GM19463 (cell line): ENCODE measurements at regions not wholly inside any gene's neighbourhood (a gene's known extent, or its start where the extent isn't known, plus 50 kb on each side); places are given as distances from the start of the nearest gene placed in this dataset.
"Not testable (repeated sequence)": the region's sequence is repeated elsewhere in the genome, so short reads cannot be mapped to it uniquely, and the experiment has no call there.

ENCODE experiments used
- ATAC-seq: cut with Tn5 transposase; IDR thresholded peaks from one replicate; pipeline ENCODE4 v1.9.1; 2021; ENCODE audit warnings: mild to moderate bottlenecking, moderate library complexity; ENCODE audit not compliant: unreplicated experiment

DNA sequence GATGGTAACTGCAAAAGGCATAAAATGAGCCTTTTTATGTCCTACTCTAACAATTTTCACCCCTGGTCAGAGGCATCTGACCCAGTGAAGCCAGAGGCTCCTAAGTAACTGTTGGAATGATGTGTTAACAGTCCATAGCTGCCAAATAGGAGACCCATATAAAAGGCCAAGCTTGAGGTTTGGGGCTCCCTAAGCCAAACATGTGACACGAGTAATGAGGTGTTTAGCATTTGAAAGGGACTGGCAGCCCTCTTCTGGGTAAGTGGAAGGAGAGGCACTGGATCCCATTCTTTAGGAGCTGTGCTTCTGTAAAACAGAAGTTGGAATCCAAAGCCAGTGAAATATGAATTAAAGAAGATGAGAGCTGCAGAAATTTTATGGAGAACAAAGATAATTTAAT, 100.6 kb upstream of the PNPLA4 start:
- ATAC-seq: no peak

DNA sequence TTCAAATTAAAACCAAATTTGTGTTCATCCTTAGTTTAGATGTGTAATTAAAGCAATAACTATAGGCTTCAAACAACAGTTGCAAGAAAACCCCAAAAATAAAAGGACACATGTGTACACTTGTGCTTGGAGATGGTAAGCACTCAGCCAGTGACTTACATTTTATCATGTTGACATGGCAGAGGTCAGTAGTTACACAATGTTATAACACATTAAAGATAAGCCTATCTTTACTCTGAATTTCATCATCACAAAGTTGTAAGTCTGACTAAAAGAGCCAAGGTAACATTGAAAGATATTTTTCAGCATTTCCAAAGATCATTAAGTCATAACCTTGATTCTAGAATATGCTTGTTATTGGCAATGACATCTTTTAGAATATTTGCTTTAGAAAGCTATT, 98.5 kb upstream of the PNPLA4 start:
- ATAC-seq: no peak

DNA sequence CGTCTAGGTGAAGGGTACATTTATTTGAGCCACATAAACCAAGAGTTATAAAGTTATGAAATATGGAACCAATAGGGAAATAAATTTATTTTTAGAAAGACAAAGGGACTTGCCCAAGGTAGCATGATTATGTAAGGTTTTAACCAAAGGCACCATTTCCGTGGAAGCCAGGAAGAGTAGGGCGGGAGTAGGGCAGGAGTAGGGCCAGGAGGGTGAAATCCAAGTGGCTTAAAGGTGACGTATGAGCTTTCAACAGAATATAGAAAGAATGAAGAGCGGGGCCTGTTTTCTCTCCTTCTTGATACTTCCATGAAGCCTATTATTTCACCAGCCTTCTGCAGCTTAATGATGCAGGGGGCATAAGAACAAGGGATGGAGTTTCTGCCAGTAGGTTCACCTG, 91.7 kb upstream of the PNPLA4 start:
- ATAC-seq: no peak

DNA sequence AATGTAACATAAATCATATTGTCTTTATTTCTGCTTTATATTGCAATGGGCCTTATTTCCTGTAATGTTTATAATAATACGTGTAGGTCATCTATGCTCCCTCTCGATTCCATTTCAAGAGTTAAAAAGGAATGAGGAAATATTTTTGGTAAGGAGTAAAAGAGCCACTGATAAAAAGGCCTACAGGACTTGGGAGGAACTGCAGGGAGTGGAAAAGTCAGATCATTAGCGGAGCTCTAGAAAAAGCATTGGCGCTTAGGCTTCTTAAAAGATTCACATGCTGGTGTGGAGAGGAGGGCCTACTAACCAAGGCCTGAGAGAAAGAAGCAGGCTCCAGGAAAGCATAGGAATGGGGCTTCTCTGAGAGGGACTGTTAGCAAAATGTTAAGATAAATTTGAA, 82.9 kb upstream of the PNPLA4 start:
- no peak for ATAC-seq

DNA sequence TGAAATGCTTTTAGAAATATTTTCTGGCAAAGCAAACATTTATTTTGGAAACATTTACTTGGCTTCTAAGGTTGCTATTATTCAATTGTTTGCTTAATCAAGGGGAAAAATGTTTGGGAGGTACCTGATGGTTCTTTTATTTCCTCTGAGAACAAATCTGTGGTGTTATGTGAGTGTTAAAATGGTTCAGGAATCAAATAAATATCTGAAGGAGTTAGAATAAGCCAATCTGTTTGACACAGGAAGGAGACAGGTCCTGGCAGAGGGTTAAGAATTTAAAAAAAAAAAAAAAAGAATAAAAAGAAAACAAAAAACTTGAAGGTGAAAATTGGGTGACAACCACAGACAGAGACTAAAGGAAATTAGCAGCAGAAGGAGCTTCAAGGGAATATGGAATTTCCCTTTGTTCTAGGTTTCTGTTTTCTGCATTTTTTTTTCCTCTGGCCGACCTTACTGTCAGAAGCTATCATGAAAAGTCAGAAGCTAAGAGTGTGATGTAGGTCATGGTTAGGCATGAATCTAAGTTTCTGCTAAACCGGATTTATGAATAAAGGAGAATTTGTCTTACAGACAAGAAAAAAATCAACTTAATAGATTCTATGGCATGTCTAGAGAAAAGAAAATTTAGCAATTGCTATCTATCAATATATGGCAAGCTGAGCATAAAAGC, 78.6 kb upstream of the PNPLA4 start:
- no peak for ATAC-seq

DNA sequence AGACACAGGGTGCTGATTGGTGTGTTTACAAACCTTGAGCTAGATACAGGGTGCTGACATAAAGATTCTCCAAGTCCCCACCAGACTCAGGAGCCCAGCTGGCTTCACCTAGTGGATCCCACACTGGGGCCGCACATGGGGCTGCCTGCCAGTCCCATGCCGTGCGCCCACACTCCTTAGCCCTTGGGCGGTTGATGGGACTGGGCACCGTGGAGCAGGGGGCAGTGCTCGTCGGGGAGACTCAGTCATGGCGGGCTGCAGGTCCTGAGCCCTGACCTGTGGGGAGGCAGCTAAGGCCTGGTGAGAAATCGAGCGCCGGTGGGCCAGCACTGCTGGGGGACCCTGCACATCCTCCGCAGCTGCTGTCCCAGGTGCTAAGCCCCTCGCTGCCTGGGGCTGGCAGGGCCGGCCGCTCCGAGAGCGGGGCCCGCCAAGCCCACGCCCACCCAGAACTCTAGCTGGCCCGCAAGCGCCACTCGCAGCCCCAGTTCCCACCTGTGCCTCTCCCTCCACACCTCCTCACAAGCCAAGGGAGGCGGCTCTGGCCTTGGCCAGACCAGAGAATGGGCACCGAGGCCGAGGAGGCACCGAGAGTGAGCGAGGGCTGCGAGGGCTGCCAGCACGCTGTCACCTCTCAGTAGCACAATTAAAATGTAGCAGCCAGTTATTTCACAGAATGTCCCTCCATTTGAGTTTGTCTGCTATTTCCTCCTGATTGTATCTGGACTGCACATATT, 76.1 kb upstream of the PNPLA4 start:
- no peak for ATAC-seq

DNA sequence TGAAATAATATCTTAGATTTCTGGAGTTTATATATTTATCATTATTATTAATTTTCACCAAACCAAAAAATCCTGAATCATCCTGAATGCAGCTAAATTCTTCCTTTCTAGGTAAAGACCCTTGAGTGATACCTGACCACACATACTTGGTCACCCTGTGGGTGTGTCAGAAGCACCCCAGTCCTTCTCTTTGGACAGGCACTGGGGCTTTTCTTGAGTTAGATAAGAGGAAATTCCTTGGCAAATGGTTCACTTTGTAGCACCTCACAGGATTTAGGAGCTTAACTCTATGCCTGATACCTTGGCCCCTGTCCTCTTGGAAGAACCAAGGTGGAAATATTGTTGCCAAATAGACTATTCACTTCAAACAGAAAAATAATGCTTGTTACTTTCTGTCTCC, 69.6 kb upstream of the PNPLA4 start:
- no peak for ATAC-seq

DNA sequence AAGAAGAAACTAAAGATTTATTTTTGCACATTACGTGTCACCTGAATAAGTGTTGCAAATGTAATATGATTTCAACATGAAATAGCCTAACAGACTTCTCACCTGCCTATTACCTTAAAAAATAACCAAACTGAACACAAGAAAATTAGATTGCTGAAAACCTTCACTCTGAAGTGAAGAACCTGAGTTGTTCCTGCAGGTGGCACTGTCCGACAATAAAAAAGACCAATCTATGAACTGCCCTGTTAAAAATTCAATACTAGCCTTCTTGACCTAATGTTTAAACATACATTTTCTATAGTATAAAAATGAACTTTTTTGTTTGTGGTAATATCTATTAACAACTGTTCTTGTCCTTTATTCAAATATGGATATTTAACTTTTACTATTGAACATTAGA, 69.2 kb upstream of the PNPLA4 start:
- peak; percentile 45 for ATAC-seq

DNA sequence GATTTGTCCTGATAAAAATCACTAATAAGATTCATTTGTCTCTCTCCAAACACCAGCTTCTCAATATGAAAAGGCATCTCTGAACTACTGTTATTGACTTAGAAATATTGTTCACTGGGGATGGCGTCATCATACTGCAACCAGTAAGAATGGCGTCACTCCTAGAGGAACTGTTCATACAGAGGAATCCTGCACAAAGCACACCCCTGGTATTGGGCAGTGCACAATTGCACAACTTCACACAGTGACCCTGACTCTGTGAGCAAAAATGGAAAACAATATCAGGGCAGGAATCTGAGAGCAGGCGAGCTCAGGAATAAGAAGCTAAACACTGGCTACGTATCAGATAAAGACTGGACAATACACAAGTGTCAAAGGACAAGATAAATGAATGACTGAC, 66.7 kb upstream of the PNPLA4 start:
- ATAC-seq: no peak

DNA sequence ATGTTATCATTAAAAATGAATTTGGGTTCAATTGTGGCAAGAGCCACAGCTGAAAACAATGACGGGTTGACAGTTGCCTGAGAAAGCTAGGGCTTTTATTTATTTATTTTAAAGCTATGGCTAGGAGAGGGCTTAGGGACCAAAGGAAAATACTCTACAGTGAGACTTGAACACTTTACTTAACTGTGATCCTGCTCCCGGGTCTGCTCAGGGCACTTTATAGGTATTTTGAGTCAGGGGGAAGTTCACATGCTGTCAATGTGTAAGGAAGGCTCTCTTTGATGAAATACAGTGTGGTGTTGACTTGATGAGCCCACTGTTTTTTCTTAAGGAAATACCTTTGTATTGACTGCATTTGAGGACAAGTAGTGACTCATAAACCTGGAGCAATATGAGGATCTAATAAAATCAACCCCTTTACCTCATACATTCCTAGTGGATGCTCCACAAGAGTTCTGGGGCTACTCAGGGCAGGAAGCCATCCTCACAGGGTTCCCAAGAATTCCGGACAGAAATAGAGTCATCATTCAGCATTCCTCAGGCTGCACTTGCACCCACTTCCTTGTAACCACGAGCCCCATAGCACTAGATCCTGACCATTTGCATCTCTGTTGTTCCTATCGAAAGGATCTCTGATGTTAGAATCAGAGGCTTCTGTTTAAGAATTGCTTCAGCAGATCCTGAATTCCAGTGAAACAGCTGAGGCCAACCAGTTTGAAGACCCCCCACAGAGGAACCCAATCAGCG, 61.0 kb upstream of the PNPLA4 start:
- not testable (repeated sequence) for ATAC-seq

DNA sequence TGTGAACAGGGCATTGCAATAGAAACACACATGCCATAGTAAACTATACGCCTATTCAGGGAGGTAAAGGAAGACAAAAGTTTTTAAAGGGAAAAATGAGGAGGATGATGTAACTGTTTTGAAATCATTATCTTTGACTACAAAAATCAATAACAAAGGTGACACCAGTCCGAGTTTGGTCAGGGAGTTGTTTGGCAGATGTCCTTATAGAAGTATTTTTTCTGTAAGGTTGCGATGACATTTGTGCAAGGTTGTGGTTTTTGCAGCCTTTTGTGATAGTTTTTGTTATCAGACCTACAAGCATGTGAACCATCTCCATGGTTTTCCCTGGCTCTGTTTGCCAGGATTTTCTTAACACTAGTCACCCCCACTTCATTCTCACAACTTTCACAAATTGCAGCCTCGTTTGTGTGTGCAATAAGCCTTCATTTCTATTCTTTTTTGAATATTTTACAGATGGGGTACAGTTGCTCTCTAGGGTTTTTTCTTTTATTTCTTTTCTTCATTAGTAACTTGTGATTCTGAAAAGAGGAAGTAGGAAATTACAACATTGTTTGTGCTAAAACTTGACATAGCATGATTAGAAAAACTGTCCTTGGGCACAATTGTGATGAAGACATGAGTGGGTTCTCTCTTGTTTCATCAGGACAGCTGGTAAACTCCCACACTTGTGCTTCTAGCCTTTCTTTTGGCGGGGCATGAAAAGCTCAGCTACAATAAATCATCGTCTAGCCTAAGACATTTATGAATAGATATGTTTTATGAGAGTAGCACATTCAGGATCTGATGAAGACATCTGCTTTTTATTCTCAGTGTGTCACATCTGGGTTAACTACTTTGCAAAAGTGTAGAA, 60.2 kb upstream of the PNPLA4 start:
- no peak for ATAC-seq

DNA sequence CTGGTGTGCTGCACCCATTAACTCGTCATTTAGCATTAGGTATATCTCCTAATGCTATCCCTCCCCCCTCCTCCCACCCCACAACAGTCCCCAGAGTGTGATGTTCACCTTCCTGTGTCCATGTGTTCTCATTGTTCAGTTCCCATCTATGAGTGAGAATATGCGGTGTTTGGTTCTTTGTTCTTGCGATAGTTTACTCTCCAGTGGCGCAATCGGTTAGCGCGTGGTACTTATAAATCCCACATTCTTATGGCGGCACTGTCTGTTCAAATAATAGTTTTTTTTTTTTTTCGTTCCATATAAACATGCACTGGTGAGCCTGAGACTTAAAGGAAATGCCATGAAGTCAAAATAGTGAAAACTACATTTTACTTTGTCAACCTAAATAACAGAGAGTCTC, 59.5 kb upstream of the PNPLA4 start:
- not testable (repeated sequence) for ATAC-seq

DNA sequence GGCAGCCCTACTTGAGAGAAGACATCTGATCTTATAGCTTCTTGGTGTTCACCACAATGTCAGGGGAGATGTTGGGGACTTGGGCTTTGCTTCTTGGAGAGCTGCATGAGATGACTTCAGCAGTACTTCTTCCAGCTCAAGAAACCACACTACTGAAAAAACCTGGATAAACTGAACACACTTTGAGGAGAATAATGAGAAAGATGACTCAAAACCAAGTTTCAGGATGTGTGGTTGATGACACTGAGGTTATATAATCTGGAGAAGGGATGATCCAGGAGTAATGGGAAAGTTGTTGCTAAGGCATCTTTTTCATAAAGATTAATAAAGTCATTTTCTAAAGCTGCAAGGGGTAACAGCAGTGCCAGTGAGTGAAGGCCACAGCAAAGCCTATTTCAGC, 58.4 kb upstream of the PNPLA4 start:
- no peak for ATAC-seq

DNA sequence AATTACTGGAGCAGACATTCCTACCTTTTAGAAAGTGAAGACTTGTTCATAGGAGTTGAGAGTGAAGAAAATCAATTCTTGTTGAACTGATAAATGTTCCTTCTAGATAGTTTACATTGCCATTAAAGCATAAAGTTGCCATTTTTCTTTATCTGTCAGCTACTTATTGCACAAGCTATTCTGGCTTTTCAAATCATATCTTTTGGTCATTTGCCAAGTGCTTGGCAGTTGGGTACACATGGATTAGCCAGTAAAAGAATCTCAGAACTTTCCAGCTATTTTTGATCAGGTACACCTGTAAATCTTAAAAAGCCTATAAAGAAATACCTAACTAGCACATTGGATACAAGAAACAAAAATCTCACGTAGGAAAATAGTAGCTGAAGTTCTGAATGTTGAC, 56.4 kb upstream of the PNPLA4 start:
- ATAC-seq: no peak
